Thyroid gland (tissue), 4 donors: ENCODE measurements at regions not wholly inside any gene's neighbourhood (a gene's known extent, or its start where the extent isn't known, plus 50 kb on each side); places are given as distances from the start of the nearest gene placed in this dataset.

ENCODE experiments used
- CTCF ChIP-seq, 6 experiments: fragments of 200-600 bp in 3 of 6; fragments of 450-650 bp in 3 of 6; sonication (generic) in 3 of 6; IDR thresholded peaks; one replicate each; pipeline ENCODE4 v1.5.1; 2016 to 2019; ENCODE audit warnings: antibody characterized with exemption in 6 of 6, mild to moderate bottlenecking in 2 of 6, inconsistent platforms in 1 of 6, moderate library complexity in 1 of 6
- POLR2A ChIP-seq, 2 donors: fragments of 450-650 bp; IDR thresholded peaks; one replicate each; pipeline ENCODE4 v1.6.1; 2017; ENCODE audit warnings: antibody characterized with exemption in 2 of 2, mild to moderate bottlenecking in 2 of 2, moderate library complexity in 1 of 2

- no peak for TF ChIP-seq POLR2A (IDR thresholded peaks at IDR 0.05)
- TF ChIP-seq CTCF (IDR thresholded peaks at IDR 0.05), result no peak
Observed at GRCh38 chr7:157467496-157468212, 130.8 kb downstream of the DNAJB6 start.
